ENCODE measurements at regions not wholly inside any gene's neighbourhood (a gene's known extent, or its start where the extent isn't known, plus 50 kb on each side); places are given as distances from the start of the nearest gene placed in this dataset.

- H2AFZ ChIP-seq (ENCODE audit: low read depth, low read length), result no peak overlapping the region
- BruUV-seq (replicated peaks), result no TSS peak
- no peak overlapping the region for H3K4me2 ChIP-seq (ENCODE audit: insufficient read depth, low read length)
- CTCF ChIA-PET (ENCODE audit: low intra/inter-chr PET ratio), result no interaction called here
- in situ Hi-C loops (cut with MboI), result no loop called here
- H3K9me3 ChIP-seq (replicated peaks; ENCODE audit: control insufficient read depth, insufficient read depth, low read depth, low read length), result peaks cover 2% of the 10 kb centered on the region; the same call in 1 of the 2 replicates
- 0 out of 3 replicates have a peak, but pooled peaks cover 5% of the 10 kb centered on the region for H3K36me3 ChIP-seq (ENCODE audit: control insufficient read depth, insufficient read depth, low read length)
- no peak overlapping the region; a peak in 1 of 4 replicates for H3K9ac ChIP-seq (ENCODE audit: insufficient read depth in 1 of 2, low read depth in 2 of 2, low read length in 2 of 2)
- H3K79me2 ChIP-seq (ENCODE audit: control insufficient read depth, insufficient read depth, low read length), result no peaks in the 10 kb centered on the region
- H3K27ac ChIP-seq (ENCODE audit: extremely low read depth, low read depth, low read length), result no peak overlapping the region
- peaks cover 0 to 13% of the 10 kb centered on the region in 2 experiments; a peak in 1 of 5 replicates for H3K4me1 ChIP-seq (replicated peaks in 1 of 2; ENCODE audit: control insufficient read depth in 2 of 2, insufficient read depth in 2 of 2, low read length in 2 of 2)
- DNase-seq (ENCODE audit: extremely low read depth in 1 of 4, low spot score in 3 of 4) (no peak), ATAC-seq (no peak), FAIRE-seq (no peak)
- H3K27me3 ChIP-seq (ENCODE audit: control insufficient read depth in 2 of 2, insufficient read depth in 2 of 2, low read length in 2 of 2), result no peaks in the 10 kb centered on the region
- intact Hi-C loops (cut with micrococcal nuclease), result no loop called here
- POLR2A ChIA-PET, result interaction anchor here (0.6 to 1.1 kb wide), 2 partner anchors 24 to 51 kb away, joined by 3 to 7 read pairs; no protein-coding TSS in a partner anchor
- 77% methylated on average over 27 of the region's 39 CpGs for WGBS (ENCODE audit: insufficient coverage, low coverage, missing lambda C conversion rate)
- no peak overlapping the region for H3K4me3 ChIP-seq
- H3K9me1 ChIP-seq (ENCODE audit: control insufficient read depth, insufficient read depth, low read length), result no peaks in the 10 kb centered on the region
- no peaks in the 10 kb centered on the region for H4K20me1 ChIP-seq (replicated peaks; ENCODE audit: control insufficient read depth, insufficient read depth, low read length)
- TF ChIP-seq DPF2 (IDR thresholded peaks at IDR 0.05) (no peak), YY1 (IDR thresholded peaks at IDR 0.05; ENCODE audit: borderline replicate concordance in 1 of 3, control insufficient read depth in 1 of 3, extremely low read depth in 1 of 3, insufficient read depth in 3 of 3, insufficient read length in 1 of 3, insufficient replicate concordance in 2 of 3, low read depth in 1 of 3, low read length in 2 of 3) (no peak), BCL6 (CRISPR knock-in tag; IDR thresholded peaks at IDR 0.05) (no peak), HDAC8 (tag; IDR thresholded peaks at IDR 0.05) (no peak), ELF2 (CRISPR knock-in tag; IDR thresholded peaks at IDR 0.05) (no peak), FOXJ2 (tag; IDR thresholded peaks at IDR 0.05) (no peak), ZNF184 (CRISPR knock-in tag; IDR thresholded peaks at IDR 0.05) (no peak), SIRT6 (IDR thresholded peaks at IDR 0.05; ENCODE audit: low read depth, low read length) (no peak)
- TF ChIP-seq, protein P1, sequence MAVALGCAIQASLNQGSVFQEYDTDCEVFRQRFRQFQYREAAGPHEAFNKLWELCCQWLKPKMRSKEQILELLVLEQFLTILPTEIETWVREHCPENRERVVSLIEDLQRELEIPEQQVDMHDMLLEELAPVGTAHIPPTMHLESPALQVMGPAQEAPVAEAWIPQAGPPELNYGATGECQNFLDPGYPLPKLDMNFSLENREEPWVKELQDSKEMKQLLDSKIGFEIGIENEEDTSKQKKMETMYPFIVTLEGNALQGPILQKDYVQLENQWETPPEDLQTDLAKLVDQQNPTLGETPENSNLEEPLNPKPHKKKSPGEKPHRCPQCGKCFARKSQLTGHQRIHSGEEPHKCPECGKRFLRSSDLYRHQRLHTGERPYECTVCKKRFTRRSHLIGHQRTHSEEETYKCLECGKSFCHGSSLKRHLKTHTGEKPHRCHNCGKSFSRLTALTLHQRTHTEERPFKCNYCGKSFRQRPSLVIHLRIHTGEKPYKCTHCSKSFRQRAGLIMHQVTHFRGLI (CRISPR knock-in tag; IDR thresholded peaks at IDR 0.05), result no peak
These were observed 68.9 kb upstream of the METRNL start for GRCh38 chr17:83010206-83011200.

All from K562 (cell line).